ENCODE measurements at regions not wholly inside any gene's neighbourhood (a gene's known extent, or its start where the extent isn't known, plus 50 kb on each side); places are given as distances from the start of the nearest gene placed in this dataset.

DNA sequence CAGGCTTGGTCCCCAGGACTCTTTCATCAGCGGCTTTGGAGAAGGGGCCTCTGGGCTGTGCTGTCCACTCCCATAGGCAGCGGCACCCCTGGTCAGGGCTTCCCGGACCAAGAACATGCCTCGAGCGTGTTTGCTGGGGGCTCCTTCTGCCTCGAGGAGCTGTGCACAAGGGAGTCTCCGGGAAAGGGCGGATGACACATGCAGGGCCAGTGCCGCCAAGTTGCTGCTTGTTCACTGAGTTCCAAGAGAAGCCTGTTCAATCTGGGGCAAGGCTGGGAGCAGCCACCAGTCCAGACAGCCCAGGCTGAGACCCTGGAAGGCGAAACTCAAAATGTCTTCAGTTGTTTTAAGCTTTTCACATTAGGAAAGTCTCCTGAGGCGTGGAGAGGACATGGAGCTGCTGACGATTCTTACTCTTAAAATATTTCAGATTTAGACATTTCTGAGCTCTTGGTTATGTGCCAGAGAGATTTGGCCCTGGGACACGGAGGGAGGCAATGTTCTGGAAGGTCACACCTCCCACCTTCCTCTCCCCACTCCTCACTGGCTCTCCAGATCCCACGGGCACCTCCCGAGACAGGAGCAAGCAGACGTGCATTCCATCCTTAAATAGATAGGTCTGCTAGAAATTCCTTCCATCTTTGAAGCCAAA is 84.5 kb upstream of the ZNF469 start:
- POLR2A ChIA-PET, result no interaction called here
- CTCF ChIA-PET, result interaction anchor here (0.7 to 0.9 kb wide), 2 partner anchors 8 to 20 kb away, joined by 3 to 4 read pairs; no protein-coding TSS in a partner anchor
- Histone ChIP-seq H3K27ac (peak overlapping the region in 1 of 2 experiments; percentile 65; a peak in 2 of 6 replicates), H3K9me3 (no peaks in the 10 kb centered on the region), H3K4me1 (no peaks in the 10 kb centered on the region), H3K4me2 (no peak overlapping the region), H3K4me3 (no peak overlapping the region)
- FAIRE-seq (no peak), DNase-seq (ENCODE audit: low read depth in 1 of 2, low spot score in 1 of 2) (no peak), ATAC-seq (no peak)
- WGBS (ENCODE audit: missing lambda C conversion rate), result 74% methylated on average over 10 of the region's 16 CpGs
- TF ChIP-seq KDM1A (IDR thresholded peaks at IDR 0.05; ENCODE audit: low read depth), result no peak
- TF ChIP-seq RCOR1 (IDR thresholded peaks at IDR 0.05; ENCODE audit: low read depth, low read length), result no peak
- no peak for TF ChIP-seq SMC3 (IDR thresholded peaks at IDR 0.05)
- no peak for TF ChIP-seq HOXB5 (CRISPR knock-in tag; IDR thresholded peaks at IDR 0.05)
- no peak for TF ChIP-seq ZSCAN20 (CRISPR knock-in tag; IDR thresholded peaks at IDR 0.05)
- TF ChIP-seq FOSB (CRISPR knock-in tag; IDR thresholded peaks at IDR 0.05), result no peak
- no peak for TF ChIP-seq TP53 (CRISPR knock-in tag; IDR thresholded peaks at IDR 0.05)
- no peak for TF ChIP-seq FOXS1 (CRISPR knock-in tag; IDR thresholded peaks at IDR 0.05)
- TF ChIP-seq, protein P1, sequence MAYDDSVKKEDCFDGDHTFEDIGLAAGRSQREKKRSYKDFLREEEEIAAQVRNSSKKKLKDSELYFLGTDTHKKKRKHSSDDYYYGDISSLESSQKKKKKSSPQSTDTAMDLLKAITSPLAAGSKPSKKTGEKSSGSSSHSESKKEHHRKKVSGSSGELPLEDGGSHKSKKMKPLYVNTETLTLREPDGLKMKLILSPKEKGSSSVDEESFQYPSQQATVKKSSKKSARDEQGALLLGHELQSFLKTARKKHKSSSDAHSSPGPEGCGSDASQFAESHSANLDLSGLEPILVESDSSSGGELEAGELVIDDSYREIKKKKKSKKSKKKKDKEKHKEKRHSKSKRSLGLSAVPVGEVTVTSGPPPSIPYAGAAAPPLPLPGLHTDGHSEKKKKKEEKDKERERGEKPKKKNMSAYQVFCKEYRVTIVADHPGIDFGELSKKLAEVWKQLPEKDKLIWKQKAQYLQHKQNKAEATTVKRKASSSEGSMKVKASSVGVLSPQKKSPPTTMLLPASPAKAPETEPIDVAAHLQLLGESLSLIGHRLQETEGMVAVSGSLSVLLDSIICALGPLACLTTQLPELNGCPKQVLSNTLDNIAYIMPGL (CRISPR knock-in tag; IDR thresholded peaks at IDR 0.05; ENCODE audit: borderline replicate concordance), result no peak
- no peak for TF ChIP-seq CHD2 (IDR thresholded peaks at IDR 0.05; ENCODE audit: low read length, partially characterized antibody)
- no peak for TF ChIP-seq HEYL (CRISPR knock-in tag; IDR thresholded peaks at IDR 0.05)
- no peak for TF ChIP-seq KDM5A (IDR thresholded peaks at IDR 0.05)
- no peak for TF ChIP-seq MAFK (IDR thresholded peaks at IDR 0.05; ENCODE audit: partially characterized antibody)

DNA sequence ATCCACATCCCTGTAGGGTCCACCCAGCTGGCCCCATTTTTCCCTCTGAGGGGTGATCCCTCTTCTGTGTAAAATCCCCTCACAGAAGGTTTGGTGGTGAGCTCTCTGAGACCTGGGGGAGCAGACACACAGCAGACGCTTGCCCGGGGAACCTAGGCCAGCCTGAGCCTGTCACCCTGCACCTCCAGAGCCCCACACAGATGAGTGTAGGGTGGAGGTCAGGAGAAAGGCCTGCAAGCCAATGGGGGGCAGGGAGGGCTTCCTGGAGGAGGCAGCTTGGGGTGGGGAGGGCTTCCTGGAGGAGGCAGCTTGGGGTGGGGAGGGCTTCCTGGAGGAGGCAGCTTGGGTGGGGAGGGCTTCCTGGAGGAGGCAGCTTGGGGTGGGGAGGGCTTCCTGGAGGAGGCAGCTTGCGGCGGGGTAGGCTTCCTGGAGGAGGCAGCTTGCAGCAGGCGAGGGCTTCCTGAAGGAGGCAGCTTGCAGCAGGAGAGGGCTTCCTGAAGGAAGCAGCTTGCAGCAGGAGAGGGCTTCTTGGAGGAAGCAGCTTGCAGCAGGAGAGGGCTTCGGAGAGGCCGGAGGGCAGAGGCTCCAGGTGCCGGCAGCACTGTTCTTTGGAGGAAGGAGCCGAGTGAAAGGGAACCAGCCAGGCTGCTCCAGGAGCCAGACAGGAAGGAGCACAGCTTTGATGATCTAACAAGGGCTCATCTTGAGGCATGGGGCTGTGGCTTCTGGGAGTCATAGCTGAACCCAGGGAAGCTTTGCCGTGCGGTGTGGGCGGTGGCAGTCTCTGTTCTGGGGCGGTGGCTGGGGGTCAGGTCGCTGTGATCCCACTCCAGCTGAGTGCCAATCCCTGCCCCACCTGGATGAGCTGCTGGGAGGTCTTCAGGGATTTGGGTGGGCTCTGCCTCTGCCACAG is 83.7 kb upstream of the ZNF469 start:
- ChIA-PET POLR2A (no interaction called here), CTCF (interaction anchor here (0.7 to 0.9 kb wide), 2 partner anchors 8 to 19 kb away, joined by 3 to 4 read pairs; no protein-coding TSS in a partner anchor)
- peaks cover 4% of the 10 kb centered on the region for H3K4me1 ChIP-seq
- no peak for FAIRE-seq
- no peaks in the 10 kb centered on the region for H3K9me3 ChIP-seq
- TF ChIP-seq TP53 (CRISPR knock-in tag; IDR thresholded peaks at IDR 0.05), result no peak
- TF ChIP-seq BHLHE40 (IDR thresholded peaks at IDR 0.05; ENCODE audit: low read depth, low read length), result no peak
- TF ChIP-seq, protein P2, sequence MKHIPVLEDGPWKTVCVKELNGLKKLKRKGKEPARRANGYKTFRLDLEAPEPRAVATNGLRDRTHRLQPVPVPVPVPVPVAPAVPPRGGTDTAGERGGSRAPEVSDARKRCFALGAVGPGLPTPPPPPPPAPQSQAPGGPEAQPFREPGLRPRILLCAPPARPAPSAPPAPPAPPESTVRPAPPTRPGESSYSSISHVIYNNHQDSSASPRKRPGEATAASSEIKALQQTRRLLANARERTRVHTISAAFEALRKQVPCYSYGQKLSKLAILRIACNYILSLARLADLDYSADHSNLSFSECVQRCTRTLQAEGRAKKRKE (CRISPR knock-in tag; IDR thresholded peaks at IDR 0.05; ENCODE audit: low read depth), result no peak
- no peak for TF ChIP-seq ESRRA (IDR thresholded peaks at IDR 0.05; ENCODE audit: borderline replicate concordance, low read length)
- no peak for TF ChIP-seq KDM5A (IDR thresholded peaks at IDR 0.05)
- no peak for TF ChIP-seq ZFP36 (IDR thresholded peaks at IDR 0.05; ENCODE audit: borderline replicate concordance, partially characterized antibody)
- no peak for TF ChIP-seq RCOR1 (IDR thresholded peaks at IDR 0.05; ENCODE audit: low read depth, low read length)
- TF ChIP-seq, protein P3, sequence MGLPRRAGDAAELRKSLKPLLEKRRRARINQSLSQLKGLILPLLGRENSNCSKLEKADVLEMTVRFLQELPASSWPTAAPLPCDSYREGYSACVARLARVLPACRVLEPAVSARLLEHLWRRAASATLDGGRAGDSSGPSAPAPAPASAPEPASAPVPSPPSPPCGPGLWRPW (IDR thresholded peaks at IDR 0.05), result no peak
- no peak for TF ChIP-seq CHD4 (IDR thresholded peaks at IDR 0.05; ENCODE audit: borderline replicate concordance)
- no peak for TF ChIP-seq CBX2 (IDR thresholded peaks at IDR 0.05; ENCODE audit: borderline replicate concordance, low read depth)
- TF ChIP-seq CHD2 (IDR thresholded peaks at IDR 0.05; ENCODE audit: low read length, partially characterized antibody), result no peak
- no peak for TF ChIP-seq SMC3 (IDR thresholded peaks at IDR 0.05)
- no peak for TF ChIP-seq MAZ (IDR thresholded peaks at IDR 0.05; ENCODE audit: borderline replicate concordance, low read depth, low read length)
- TF ChIP-seq HOXB5 (CRISPR knock-in tag; IDR thresholded peaks at IDR 0.05), result no peak
- TF ChIP-seq RFX5 (IDR thresholded peaks at IDR 0.05), result no peak
- TF ChIP-seq, protein P4, sequence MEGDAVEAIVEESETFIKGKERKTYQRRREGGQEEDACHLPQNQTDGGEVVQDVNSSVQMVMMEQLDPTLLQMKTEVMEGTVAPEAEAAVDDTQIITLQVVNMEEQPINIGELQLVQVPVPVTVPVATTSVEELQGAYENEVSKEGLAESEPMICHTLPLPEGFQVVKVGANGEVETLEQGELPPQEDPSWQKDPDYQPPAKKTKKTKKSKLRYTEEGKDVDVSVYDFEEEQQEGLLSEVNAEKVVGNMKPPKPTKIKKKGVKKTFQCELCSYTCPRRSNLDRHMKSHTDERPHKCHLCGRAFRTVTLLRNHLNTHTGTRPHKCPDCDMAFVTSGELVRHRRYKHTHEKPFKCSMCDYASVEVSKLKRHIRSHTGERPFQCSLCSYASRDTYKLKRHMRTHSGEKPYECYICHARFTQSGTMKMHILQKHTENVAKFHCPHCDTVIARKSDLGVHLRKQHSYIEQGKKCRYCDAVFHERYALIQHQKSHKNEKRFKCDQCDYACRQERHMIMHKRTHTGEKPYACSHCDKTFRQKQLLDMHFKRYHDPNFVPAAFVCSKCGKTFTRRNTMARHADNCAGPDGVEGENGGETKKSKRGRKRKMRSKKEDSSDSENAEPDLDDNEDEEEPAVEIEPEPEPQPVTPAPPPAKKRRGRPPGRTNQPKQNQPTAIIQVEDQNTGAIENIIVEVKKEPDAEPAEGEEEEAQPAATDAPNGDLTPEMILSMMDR (IDR thresholded peaks at IDR 0.05), result no peak
- no peak for TF ChIP-seq HOXA7 (CRISPR knock-in tag; IDR thresholded peaks at IDR 0.05)
- H3K4me2 ChIP-seq, result no peak overlapping the region
- no peak for ATAC-seq
- 85% methylated on average over 10 of the region's 14 CpGs for WGBS (ENCODE audit: missing lambda C conversion rate)
- H3K4me3 ChIP-seq, result no peak overlapping the region
- peak overlapping the region in 1 of 2 experiments; percentile 65; a peak in 3 of 6 replicates for H3K27ac ChIP-seq
- no peak for DNase-seq (ENCODE audit: low read depth in 1 of 2, low spot score in 1 of 2)
